HG03135 (cell line): ENCODE measurements at regions not wholly inside any gene's neighbourhood (a gene's known extent, or its start where the extent isn't known, plus 50 kb on each side); places are given as distances from the start of the nearest gene placed in this dataset.

Experiments used
- ATAC-seq: cut with Tn5 transposase; IDR thresholded peaks from one replicate; pipeline ENCODE4 v1.9.1; 2021; ENCODE audit warnings: mild to moderate bottlenecking, moderate library complexity; ENCODE audit not compliant: unreplicated experiment

DNA sequence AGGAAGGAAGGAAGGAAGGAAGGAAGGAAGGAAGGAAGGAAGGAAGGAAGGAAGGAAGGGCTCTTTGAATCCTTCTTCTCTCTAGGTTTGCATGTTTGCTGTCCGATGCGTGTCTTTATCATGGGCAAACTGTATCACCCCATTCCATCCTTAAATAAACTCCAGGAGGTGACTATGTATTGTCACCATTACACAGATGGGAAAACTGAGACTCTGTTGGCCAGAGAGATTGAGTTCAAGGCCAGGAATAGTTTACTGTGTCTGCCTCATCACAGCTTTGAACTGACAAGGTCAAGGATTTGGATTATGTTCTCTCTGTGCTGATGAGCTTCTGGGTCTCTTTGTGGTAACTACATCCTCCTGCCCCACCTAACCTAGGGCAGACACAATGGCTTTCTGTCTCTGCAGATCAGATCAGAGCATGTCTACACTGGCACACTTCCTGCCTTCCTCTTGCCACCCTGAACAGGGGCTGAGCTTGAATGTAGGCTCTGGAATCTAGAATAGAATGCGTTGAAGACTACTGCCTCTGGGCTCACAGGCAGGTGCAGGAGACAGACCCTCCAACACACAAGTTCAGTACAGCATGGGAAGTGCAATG lies 78.9 kb upstream of the MAP1LC3B2 start:
- no peak for ATAC-seq

GRCh38 chr12:116481726-116482125 lies 77.5 kb upstream of the MAP1LC3B2 start:
- no peak for ATAC-seq

- no peak for ATAC-seq
Measured at GRCh38 chr12:116482179-116482578, 77.0 kb upstream of the MAP1LC3B2 start.

- no peak for ATAC-seq
Measured at GRCh38 chr12:116482859-116483258, 76.3 kb upstream of the MAP1LC3B2 start.

DNA sequence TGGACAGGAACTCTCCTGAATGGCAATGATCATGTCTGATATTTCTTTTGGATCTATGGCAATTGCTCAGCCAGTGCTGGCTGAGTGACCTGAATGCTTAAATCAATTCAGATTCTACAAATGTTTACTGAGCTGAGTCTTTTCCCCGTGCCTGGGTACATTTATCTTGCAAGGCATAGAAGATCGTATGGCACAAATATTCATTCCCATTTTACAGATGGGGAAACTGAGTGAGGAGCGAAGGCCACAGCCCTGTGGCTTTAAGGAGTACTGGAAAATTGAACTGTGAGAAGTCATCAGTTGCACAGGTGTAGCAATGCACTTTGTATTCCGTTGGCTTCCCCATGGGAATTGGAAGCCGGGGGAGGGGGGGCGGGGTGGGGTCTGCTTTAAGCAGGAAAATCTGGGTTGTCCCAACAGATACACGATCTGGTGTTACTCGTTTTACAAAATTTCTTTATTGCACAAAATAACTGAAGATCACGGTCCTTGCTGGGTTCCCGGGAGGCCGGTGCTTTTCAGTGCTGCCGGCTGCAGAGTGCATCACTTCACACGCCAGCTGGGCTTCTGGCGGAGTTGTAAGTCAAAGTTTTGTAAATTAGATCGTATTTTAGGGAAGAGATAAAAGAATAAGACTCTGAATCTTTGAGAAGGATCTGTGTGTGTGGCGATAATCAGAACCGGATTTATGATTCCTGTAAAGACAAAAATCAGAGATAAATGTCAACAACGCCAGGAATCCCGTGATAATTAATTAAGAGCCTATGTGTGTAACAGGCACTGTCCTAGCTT lies 75.0 kb upstream of the MAP1LC3B2 start:
- ATAC-seq: no peak

DNA sequence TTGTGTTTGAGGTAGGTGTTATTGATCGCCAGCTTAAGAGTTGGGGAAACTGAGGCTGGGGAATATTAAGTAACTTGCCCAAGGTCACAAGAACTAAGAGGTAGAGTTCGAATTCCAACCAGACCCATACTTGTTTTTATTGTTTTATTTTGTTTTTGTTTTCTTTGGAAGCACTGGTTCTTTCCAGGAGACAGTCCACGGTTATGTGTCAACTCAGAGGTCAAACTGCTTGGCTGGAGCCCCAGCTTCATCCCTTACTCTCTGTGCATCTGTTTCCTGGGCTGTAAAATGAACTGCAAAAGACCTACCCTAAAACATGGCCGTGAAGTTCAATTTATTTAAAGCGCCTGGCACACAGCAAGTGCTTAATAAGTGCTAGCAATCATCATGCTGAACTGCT lies 74.4 kb upstream of the MAP1LC3B2 start:
- no peak for ATAC-seq

DNA sequence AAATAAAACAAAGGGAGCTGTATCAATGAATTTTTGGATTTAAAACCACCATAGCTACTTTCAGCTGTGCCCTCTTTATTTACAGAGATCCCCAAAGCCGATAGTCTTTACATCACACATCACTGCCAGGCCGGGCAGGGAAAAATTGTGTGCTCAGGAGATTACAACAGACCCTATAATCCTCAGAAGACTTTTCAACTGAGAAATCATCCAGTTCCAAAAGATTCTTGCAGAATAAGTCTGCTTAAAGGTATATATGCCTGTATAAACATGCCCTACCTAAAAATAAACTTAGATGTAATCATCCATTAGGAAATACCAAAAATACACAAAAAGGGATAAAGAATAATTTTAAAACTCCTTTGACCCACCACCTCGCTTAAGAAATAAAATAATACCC lies 70.1 kb upstream of the MAP1LC3B2 start:
- no peak for ATAC-seq

GRCh38 chr12:116490471-116490870 lies 68.7 kb upstream of the MAP1LC3B2 start:
- no peak for ATAC-seq

DNA sequence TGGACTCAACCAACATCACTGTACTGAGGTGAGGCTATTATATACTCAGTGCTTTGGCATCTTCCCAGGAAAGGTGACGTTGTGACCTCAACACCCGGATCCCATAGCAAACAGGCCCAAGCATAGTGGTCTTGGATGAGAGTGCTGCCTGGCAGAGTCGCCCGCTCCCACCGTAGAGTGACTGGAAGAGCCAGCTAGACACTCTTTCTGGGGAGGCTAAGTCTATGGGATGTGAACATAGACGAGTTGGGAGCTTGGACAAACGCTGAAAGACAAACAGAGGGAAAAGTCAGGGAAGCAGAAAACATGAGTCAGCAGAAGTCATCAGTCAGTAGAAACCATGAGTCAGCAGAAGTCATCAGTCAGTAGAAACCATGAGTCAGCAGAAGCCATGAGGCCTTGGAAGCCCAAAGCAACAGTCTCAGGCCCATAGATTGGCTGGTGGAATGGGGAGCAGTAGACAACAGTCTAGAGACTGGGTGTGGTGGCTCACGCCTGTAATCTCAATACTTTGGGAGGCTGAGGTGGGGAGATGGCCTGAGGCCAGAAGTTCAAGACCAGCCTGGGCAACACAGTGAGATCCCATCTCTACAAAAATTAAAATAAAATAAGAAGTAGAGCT lies 66.4 kb upstream of the MAP1LC3B2 start:
- no peak for ATAC-seq

DNA sequence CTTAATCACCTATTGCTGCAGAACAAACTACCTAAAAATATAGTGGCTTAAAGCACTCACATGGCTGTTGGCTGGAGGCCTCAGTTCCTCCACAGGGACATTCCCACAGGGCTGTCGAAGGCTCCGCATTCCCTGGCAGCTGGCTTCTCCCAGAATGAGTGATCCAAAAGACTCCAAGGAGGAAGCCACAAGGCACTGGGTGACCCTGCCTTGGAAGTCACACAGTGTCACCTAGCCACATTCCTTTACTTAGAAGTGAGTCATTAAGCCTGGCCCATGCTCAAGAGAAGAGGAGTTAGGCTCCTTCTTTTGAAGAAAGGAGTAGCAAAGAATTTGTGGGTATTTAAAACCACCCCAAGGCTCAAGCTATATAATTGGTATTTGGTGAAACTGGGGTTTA lies 63.9 kb upstream of the MAP1LC3B2 start:
- ATAC-seq: no peak

- no peak for ATAC-seq
Measured at GRCh38 chr12:116497051-116497591, 62.1 kb upstream of the MAP1LC3B2 start.

DNA sequence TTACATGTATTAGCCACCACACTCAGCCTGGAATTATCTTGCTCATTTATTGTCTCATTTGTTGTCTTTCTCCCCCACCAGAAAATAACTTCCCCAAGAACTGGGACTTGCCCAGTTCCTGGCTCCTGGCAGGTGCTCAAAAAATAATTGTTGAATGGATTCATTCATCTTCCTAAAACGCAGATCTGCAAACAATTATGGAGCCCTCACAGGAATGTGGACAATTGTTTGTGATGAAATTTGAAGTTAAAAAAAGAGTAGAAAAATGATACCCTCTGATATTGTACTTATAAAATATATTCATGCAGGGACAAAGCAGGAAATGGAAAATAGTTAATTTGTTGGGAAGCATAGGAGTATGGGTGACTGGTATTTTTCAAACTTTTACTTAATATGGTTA lies 60.7 kb upstream of the MAP1LC3B2 start:
- no peak for ATAC-seq

GRCh38 chr12:116502141-116502725 lies 56.9 kb upstream of the MAP1LC3B2 start:
- ATAC-seq: no peak

GRCh38 chr12:116502989-116503496 lies 56.1 kb upstream of the MAP1LC3B2 start:
- no peak for ATAC-seq

GRCh38 chr12:116504438-116504837 lies 54.7 kb upstream of the MAP1LC3B2 start:
- ATAC-seq: no peak

DNA sequence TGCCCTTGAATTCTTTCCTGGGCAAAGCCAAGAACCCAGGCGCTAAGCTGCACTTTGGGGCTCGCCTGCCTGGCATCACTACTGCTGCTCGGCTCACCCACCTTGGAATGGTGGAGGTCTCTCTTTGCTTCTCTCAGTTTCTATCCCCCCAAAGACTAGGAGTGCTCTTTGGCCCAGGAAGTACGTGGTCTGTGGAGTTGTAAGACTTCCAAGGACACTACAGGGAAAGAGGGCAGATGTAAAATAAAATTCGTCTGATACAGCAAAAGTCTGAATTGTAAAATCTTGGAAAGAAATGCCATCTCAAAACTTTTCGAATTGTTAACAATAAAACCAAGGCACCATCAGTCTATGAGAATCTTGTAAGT lies 52.5 kb upstream of the MAP1LC3B2 start:
- ATAC-seq: no peak

DNA sequence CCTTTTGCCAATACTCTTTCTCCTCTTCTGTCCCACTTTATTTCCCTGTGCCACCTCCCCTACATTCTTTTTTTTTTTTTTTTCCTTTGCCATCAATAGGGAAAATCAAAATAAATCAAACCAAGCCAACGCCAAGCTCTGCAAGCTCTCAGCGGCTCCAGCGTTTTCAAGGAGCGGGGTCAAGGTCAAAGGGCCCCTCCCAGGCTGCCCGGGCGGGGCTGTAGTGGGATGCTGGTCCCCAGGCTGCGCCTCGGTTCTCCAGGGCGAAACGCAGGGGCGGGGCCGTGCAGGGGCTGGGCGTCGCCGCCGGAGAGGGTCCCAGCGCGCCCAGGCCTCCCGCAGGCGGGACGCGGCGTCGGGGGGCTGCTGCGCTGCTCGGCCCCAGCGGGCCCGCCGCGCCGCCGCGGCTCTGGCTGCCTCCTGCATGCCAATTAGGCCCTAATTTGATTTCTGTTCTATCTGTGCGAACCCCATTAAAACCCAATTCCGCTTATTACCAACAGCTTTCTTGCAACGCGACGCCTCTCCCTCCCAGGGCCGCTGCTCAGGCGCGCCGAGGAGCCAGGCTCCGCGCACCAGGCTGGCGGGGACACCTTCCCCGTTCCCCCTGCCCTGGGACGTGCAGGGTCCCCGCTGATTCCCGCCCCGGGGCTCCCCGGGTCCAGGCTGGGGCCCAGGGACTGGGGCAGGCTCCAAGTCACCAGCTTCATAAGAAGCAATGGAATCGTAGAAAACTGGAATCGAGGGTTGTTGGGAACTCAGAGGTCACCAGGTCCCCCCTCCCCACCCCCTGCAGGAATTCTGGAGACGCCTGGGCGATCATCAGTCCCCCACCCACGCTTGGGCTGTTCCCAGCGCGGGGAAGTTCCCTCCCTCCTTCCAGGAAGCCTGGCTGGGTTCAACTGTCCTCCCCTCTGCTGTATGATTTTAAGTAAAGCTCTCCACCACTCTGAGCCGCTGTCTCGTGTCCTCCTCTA lies 50.7 kb upstream of the MAP1LC3B2 start:
- no peak for ATAC-seq
